ENCODE measurements at regions not wholly inside any gene's neighbourhood (a gene's known extent, or its start where the extent isn't known, plus 50 kb on each side); places are given as distances from the start of the nearest gene placed in this dataset.

DNA sequence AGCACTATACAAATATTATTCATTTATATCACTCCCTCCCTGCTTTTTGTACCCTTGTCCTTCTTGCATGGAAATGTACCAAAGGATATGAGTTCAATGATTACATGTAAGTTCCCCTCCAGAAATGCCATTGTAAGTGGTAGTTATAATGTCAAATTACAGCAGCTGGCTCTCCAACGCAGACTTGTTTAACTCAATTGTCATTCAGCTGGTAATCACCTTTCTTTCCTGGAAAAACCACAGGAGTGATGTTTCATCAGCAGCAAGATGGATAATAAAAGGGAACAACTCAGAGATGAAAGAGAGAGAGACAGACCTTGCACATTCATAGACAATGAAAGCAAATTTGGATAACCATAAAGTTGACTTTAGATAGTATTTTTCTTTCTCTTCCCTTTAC is 578.6 kb upstream of the PBX1 start:
- TF ChIP-seq CTCF (IDR thresholded peaks at IDR 0.05; ENCODE audit: low read depth, low read length) (no peak), EZH2phosphoT487 (IDR thresholded peaks at IDR 0.05; ENCODE audit: low read depth) (no peak)
